Glomerular visceral epithelial cell (primary cell): ENCODE measurements at regions not wholly inside any gene's neighbourhood (a gene's known extent, or its start where the extent isn't known, plus 50 kb on each side); places are given as distances from the start of the nearest gene placed in this dataset.
A peak's percentile ranks its signal among the peaks of the same experiment; 100 is the strongest.
"Not testable (repeated sequence)": the region's sequence is repeated elsewhere in the genome, so short reads cannot be mapped to it uniquely, and the experiment has no call there.

Experiments
- DNase-seq: peaks from one replicate; pipeline ENCODE4 v3.0.0-alpha.2; 2016; ENCODE audit errors: extremely low spot score

DNA sequence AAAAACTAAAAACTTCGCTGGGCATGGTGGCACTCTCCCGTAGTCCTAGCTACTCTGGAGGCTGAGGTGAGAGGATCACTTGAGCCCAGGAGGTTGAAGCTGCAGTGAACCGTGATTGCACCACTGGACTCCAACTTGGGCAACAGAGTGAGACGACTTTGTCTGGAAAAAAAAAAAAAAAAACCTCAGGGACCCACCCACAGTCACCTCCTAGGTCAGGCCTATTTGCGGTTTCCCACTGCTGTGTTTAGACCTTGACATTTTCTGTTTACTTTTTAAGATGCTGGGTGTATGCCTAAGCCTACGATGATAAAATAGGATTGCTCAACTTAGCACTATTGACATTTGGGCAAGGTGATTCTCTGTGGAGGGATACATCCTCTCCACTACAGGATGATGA lies 197.4 kb upstream of the TBL1X start:
- DNase-seq, result no peak

- DNase-seq, result no peak
Observed at GRCh38 chrX:9269134-9269533, 195.7 kb upstream of the TBL1X start.

- DNase-seq, result no peak
Observed at GRCh38 chrX:9271789-9272525, 192.9 kb upstream of the TBL1X start.

DNA sequence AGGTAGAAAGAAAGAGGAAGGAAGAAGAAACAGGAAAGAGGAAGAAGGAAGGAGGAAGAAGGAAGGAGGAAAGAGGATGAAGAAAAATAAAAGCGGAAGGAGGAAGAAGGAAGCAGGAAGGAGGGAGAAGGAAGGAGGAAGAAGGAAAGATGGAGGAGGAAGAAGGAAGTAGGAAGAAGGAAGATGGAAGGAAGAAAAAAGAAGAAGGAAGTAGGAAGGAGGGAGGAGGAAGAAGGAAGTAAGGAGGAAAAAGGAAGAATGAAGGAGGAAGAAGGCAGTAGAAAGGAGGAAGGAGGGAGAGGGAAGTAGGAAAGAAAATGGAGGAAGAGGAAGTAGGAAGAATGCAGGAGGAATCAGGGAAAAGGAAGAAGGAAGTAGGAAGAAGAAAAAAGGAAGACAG lies 191.1 kb upstream of the TBL1X start:
- DNase-seq, result no peak

DNA sequence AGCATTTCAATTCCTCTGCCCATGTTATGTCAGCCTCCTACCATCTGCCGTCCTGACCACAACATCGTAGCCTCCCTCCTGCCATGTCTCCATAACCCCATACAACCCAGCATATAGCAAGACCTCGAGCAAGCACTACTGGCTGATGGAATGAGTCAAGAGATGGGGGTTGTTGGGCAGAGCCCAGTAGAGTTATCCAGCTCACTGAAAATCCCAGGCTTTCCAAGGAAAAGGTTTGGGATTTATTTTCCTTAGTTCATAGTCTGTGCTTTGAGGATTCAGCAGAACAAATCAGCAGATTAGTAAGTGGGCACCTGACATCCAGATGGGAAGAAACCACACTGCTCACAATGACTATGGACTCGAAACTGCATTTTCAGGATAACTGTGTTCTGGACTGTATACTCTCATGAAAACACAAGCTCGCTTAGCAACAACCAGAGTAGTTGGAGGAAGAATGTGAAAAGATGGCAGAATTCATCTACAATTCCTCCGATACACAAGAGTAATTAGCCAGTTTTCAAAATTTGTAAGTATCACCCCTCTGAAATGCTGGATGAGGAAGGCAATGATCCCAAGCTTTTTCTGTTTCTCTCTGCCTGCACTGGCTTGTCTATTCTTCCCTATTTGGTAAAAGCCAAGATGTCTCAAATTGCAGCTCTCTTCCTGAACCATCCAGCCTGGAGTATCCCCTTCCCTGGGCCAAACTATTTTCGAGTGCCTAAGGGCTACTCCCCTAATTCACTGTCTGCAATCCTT lies 186.2 kb upstream of the TBL1X start:
- DNase-seq, result no peak

- no peak for DNase-seq
Observed at GRCh38 chrX:9279234-9279544, 185.7 kb upstream of the TBL1X start.

DNA sequence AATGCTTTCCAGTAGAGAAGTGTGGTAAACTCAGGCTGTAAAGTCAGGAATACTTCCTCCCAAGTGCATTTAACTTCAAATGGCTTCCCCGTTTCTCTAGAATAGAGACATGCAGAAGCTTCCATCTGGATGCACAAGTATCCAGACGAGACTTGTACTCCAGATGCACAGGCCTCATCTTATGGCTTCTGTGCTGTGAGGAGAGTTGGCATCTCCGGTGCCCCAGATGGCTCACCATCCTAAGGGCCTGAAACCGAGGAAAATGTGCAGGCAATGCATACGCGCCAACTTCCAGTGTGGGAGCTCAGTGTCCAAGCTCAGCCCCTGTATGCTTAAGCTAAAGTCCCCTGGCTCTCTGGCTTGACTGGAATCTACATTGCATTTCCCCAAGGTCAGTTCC lies 184.0 kb upstream of the TBL1X start:
- no peak for DNase-seq

DNA sequence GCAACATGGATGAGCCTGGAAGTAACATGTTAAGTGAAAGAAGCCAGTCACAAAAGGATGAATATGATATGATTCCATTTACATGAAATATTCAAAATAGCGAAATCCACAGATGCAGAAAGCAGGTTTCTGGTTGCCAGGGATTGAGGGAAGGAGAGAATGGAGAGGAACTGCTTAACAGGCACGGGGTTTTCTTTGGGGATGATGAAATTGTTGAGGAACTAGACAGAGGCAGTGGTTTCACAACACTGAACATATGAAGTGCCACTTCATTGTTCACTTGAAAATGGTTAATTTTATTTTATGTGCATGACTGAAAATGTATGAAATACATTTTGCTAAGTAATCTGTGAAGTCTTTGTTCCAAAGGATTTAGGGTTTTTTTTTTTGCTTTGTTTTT lies 182.5 kb upstream of the TBL1X start:
- no peak for DNase-seq

- DNase-seq, result no peak
Observed at GRCh38 chrX:9285342-9285771, 179.5 kb upstream of the TBL1X start.

- no peak for DNase-seq
Observed at GRCh38 chrX:9286234-9286633, 178.6 kb upstream of the TBL1X start.

- DNase-seq, result no peak
Observed at GRCh38 chrX:9291629-9292028, 173.2 kb upstream of the TBL1X start.

DNA sequence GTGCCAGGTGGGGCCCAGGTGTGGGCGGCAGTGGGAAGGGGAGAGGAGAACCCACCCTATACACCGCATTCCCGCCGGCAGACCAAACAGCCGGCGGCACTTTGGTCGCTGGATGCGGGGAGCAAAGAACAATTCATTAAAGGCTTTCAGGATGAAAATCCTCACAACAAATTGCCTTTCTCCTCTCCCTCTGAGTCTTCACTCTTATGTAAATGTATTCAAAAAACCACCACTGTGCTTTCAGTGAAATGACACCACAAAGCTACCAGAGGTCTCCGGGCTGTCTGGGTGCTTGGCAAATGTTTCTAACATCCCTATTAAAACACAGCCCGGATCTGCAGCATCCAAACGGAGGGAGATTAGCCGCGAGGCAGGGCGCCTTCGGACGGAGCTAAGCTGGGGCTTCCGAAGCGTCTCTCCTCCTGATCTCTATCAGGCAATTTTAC lies 171.8 kb upstream of the TBL1X start:
- DNase-seq, result no peak

- no peak for DNase-seq
Observed at GRCh38 chrX:9293903-9294302, 171.0 kb upstream of the TBL1X start.

DNA sequence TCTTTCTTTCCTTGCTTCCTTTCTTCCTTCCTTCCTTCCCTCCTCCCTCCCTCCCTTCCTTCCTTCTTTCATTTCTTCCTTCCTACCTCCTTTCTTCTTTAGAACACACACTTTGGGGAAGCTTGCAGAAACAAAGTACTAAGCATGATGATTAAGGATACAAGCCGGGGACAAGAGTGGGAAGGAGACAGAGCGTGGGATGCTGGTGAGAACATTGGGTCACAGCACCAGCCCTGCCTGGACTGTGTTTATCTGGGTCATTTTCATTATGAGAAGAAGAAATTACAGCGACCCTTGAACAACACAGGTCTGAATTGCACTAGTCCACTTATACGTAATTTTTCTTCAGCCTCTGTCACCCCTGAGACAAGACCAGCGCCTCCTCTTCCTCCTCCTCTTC lies 169.3 kb upstream of the TBL1X start:
- DNase-seq, result no peak

DNA sequence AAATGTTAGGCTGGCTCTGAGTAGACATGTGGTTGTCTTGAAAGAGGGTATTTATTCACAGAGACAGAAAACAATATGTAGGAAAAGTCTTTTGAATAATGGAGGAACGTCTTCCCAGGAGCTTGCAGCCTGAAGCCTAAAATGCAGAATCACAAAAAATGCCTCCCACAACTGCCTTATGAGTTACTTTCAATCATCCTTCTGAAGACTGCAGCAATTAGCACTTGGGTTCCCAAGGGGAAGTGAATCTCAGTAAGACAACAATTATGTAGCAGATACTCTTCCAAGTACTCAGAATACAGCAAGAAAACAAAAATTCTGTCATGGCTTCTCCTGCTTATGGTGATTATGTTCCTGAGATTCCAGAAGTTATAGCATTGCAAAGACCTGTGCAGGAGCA lies 166.6 kb upstream of the TBL1X start:
- no peak for DNase-seq

- DNase-seq, result not testable (repeated sequence)
Observed at GRCh38 chrX:9299681-9300080, 165.2 kb upstream of the TBL1X start.

DNA sequence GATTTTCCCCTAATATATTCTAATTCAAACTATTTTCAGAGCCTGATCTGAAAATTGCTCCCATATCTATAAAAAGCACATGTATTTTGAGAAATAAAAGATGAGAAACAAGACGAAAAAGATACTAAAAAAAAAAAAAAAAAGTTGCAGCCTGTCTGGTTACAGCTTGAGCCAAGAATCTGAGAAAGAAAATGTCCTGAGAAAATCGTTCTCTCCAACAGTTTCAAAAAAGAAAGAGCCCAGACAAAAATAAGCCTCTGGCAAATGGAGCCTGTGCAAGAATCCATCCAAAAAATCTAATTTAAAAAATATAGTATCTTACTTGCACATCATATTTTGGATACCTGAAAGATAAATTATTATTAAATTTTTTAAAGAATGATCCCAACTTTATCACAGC lies 163.0 kb upstream of the TBL1X start:
- DNase-seq, result no peak

- no peak for DNase-seq
Observed at GRCh38 chrX:9302381-9302780, 162.5 kb upstream of the TBL1X start.

DNA sequence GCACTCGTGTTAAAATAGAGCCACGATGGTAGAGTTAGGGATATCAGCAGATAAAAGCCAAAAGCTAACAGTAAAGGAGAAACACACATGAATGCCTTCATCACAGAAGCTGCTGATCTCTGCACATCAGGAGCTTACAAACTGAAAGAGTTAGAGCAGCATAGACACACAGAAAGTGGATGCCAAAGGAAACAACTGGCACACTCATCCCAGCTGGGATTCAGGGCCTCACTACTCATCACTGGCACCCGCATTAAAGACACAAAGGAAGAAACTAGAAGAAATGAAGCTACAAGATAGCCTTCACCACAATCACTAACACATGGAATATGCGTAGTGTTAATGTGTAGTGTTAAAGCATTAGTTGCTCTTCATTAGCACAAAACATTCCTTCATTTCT lies 156.4 kb upstream of the TBL1X start:
- no peak for DNase-seq

GRCh38 chrX:9310616-9311015 lies 154.2 kb upstream of the TBL1X start:
- no peak for DNase-seq

DNA sequence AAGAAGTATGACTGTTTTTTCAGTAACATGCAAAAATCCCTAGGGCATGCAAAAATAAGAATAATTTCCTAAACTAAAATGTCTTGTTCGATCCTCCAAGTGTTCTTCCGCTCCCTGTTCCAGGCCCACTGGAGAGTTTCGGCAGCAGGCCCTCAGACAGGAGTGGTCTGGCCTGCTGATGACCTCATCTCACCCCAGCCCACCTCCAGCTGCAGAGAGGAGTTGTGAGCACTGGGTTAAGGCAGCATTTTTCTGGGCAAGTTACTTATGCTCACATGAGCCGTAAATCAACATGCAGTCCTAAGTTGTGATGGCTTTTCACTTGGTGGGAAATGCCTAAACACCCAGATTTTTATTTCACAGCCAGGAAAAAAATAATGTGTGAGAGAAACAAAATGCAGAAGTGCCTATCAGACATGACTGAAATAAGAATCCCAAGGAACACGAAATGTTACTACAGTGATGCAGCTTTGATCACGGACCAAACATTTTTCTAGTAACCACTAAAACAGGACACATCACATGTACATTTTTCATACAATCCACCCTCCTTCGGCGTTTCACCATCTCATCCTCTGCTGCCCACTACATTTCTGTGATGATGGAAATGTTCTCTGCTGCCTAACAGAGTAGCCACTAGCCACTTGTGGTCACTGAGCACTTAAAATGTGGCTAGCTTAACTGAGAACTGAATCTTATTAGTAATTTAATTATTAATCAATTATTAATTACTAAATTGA lies 153.3 kb upstream of the TBL1X start:
- DNase-seq, result no peak

GRCh38 chrX:9312922-9313867 lies 151.7 kb upstream of the TBL1X start:
- DNase-seq, result peak; percentile 11
